ENCODE measurements at regions not wholly inside any gene's neighbourhood (a gene's known extent, or its start where the extent isn't known, plus 50 kb on each side); places are given as distances from the start of the nearest gene placed in this dataset.

DNA sequence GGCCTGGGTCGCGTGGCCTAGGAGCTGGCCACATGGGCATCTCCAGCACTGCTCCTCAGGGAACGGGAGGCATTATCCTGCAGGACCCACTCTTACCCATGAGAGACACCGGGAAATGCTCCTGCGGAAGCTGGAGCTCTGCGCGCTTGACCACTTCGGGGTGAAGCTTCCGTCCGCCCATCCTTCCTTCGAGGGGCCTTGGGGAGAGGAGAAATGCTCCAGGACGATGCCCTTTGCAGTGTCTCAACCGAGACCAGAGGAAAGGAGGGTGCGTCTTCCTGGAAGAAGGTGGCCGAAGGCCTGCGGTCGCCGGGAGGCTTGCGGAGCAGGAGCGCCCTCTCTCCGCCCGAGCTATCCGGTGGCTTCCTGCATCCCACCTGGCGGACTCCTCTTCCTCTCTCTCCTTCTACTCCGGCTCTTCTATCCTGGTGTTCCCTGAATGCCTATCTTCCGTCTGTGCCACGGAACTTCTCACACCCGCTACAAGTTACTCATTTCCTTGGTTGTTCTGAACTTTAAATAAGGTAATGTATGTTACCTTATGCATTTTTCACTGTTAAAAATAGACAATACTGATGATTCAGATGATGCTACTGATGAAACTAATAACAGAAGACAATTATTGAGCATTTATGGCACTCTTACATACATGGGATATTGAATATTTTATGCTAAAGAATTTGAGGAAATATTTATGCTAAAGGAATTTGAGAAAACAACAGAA is 91.4 kb downstream of the PRKAB2 start:
- 72% methylated on average over 28 of the region's 28 CpGs for WGBS (ENCODE audit: missing lambda C conversion rate)
- DNase-seq (ENCODE audit: low read depth in 1 of 2, low spot score in 1 of 2) (no peak), FAIRE-seq (no peak), ATAC-seq (no peak)
- no peak for TF ChIP-seq RFX5 (IDR thresholded peaks at IDR 0.05)
- no peak for TF ChIP-seq JUN (IDR thresholded peaks at IDR 0.05)
- no peak for TF ChIP-seq NFE2L2 (conservative IDR thresholded peaks at IDR 0.05; ENCODE audit: low read length)
- no peak for TF ChIP-seq MAFK (IDR thresholded peaks at IDR 0.05; ENCODE audit: partially characterized antibody)
- TF ChIP-seq CHD4 (IDR thresholded peaks at IDR 0.05; ENCODE audit: borderline replicate concordance): no peak
- no peak for TF ChIP-seq ZNF302 (CRISPR knock-in tag; IDR thresholded peaks at IDR 0.05)
- TF ChIP-seq MYC (IDR thresholded peaks at IDR 0.05; ENCODE audit: borderline replicate concordance, low read length): no peak
- no peak for TF ChIP-seq KDM5A (IDR thresholded peaks at IDR 0.05)
- TF ChIP-seq, protein P1, sequence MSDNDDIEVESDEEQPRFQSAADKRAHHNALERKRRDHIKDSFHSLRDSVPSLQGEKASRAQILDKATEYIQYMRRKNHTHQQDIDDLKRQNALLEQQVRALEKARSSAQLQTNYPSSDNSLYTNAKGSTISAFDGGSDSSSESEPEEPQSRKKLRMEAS (IDR thresholded peaks at IDR 0.05): no peak
- no peak for TF ChIP-seq NPAS2 (CRISPR knock-in tag; IDR thresholded peaks at IDR 0.05; ENCODE audit: borderline replicate concordance)
- no peak for TF ChIP-seq CEBPB (IDR thresholded peaks at IDR 0.05)
- no peak for TF ChIP-seq CBX2 (IDR thresholded peaks at IDR 0.05; ENCODE audit: borderline replicate concordance, low read depth)
- TF ChIP-seq, protein P2, sequence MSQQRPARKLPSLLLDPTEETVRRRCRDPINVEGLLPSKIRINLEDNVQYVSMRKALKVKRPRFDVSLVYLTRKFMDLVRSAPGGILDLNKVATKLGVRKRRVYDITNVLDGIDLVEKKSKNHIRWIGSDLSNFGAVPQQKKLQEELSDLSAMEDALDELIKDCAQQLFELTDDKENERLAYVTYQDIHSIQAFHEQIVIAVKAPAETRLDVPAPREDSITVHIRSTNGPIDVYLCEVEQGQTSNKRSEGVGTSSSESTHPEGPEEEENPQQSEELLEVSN (IDR thresholded peaks at IDR 0.05; ENCODE audit: borderline replicate concordance, low read depth): no peak
- TF ChIP-seq USF2 (IDR thresholded peaks at IDR 0.05): no peak
- no peak for TF ChIP-seq GATA3 (IDR thresholded peaks at IDR 0.05; ENCODE audit: borderline replicate concordance)
- no peak for TF ChIP-seq CBX8 (IDR thresholded peaks at IDR 0.05)
- no peak for TF ChIP-seq SREBF2 (IDR thresholded peaks at IDR 0.05)
- Histone ChIP-seq H3K4me2 (no peak overlapping the region), H3K4me1 (0 out of 3 replicates have a peak, but pooled peaks cover 3% of the 10 kb centered on the region), H3K9me3 (peaks cover 4% of the 10 kb centered on the region; the same call in 2 of the 3 replicates), H3K4me3 (no peak overlapping the region), H3K27ac (no peak overlapping the region)
- ChIA-PET CTCF (no interaction called here), POLR2A (no interaction called here)

DNA sequence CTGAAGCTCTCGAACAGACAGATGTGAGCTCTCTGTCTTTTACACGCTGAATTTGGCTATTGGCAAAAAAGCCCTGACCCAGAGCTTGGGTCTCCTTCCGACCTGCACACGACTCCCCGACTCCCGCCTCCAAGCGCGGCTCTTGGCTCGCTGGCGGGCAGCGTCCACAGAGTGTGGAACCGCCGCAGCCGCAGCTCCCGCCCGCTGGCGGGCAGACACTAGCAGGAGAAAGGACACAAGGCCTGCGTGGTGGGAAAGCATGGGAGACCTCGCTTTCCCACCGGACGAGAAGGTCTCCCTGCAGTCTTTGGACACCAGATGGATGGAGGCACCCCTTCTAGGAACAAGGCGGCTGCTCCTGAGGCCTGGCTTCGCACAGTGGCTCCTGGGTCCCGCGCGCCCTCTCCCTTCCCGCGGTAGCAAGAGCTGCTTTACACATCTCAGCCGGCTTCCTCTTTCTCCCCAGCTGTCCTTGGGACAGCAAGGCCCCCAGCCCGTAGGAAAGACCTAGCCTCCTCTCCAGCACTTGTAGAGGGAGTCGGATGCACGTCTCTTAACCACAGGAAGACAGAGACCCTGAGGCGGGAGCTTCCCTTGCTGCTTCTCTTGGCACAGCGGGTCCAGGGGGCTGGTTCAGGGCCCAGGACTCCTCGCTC is 92.1 kb downstream of the PRKAB2 start:
- Histone ChIP-seq H3K9me3 (no peaks in the 10 kb centered on the region), H3K4me2 (no peak overlapping the region), H3K4me1 (0 out of 3 replicates have a peak, but pooled peaks cover 3% of the 10 kb centered on the region), H3K27ac (no peak overlapping the region), H3K4me3 (no peak overlapping the region)
- ATAC-seq: no peak
- no peak for FAIRE-seq
- WGBS (ENCODE audit: missing lambda C conversion rate): 71% methylated on average over 28 of the region's 35 CpGs
- no peak for TF ChIP-seq ZNF302 (CRISPR knock-in tag; IDR thresholded peaks at IDR 0.05)
- no peak for TF ChIP-seq ZC3H11A (IDR thresholded peaks at IDR 0.05)
- no peak for TF ChIP-seq RCOR1 (IDR thresholded peaks at IDR 0.05; ENCODE audit: low read depth, low read length)
- TF ChIP-seq EHMT2 (IDR thresholded peaks at IDR 0.05; ENCODE audit: low read depth): no peak
- TF ChIP-seq ZSCAN20 (CRISPR knock-in tag; IDR thresholded peaks at IDR 0.05): no peak
- TF ChIP-seq HOXB5 (CRISPR knock-in tag; IDR thresholded peaks at IDR 0.05): no peak
- no peak for TF ChIP-seq RAD21 (conservative IDR thresholded peaks at IDR 0.05 in 1 of 2, IDR thresholded peaks at IDR 0.05 in 1 of 2)
- TF ChIP-seq POLR2AphosphoS2 (conservative IDR thresholded peaks at IDR 0.05; ENCODE audit: low read length): no peak
- TF ChIP-seq, protein P3, sequence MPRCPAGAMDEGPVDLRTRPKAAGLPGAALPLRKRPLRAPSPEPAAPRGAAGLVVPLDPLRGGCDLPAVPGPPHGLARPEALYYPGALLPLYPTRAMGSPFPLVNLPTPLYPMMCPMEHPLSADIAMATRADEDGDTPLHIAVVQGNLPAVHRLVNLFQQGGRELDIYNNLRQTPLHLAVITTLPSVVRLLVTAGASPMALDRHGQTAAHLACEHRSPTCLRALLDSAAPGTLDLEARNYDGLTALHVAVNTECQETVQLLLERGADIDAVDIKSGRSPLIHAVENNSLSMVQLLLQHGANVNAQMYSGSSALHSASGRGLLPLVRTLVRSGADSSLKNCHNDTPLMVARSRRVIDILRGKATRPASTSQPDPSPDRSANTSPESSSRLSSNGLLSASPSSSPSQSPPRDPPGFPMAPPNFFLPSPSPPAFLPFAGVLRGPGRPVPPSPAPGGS (IDR thresholded peaks at IDR 0.05): no peak
- no peak for TF ChIP-seq KDM5A (IDR thresholded peaks at IDR 0.05)
- no peak for TF ChIP-seq HOXA7 (CRISPR knock-in tag; IDR thresholded peaks at IDR 0.05)
- TF ChIP-seq, protein P4, sequence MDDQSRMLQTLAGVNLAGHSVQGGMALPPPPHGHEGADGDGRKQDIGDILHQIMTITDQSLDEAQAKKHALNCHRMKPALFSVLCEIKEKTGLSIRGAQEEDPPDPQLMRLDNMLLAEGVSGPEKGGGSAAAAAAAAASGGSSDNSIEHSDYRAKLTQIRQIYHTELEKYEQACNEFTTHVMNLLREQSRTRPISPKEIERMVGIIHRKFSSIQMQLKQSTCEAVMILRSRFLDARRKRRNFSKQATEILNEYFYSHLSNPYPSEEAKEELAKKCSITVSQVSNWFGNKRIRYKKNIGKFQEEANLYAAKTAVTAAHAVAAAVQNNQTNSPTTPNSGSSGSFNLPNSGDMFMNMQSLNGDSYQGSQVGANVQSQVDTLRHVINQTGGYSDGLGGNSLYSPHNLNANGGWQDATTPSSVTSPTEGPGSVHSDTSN (IDR thresholded peaks at IDR 0.05): no peak
- no peak for TF ChIP-seq HOXB13 (CRISPR knock-in tag; IDR thresholded peaks at IDR 0.05; ENCODE audit: low read depth)
- DNase-seq (ENCODE audit: low read depth in 1 of 2, low spot score in 1 of 2): no peak
- ChIA-PET CTCF (no interaction called here), POLR2A (no interaction called here)
